GM12878 (cell line): ENCODE measurements at regions not wholly inside any gene's neighbourhood (a gene's known extent, or its start where the extent isn't known, plus 50 kb on each side); places are given as distances from the start of the nearest gene placed in this dataset.

ENCODE experiments used
- ATAC-seq: fragments of 200-7000 bp; cut with Tn5 transposase; 3 replicates; pipeline ENCODE4 v1.9.1; 2020; ENCODE audit warnings: mild to moderate bottlenecking, moderate library complexity
- BruUV-seq: library from RNA; stranded (reverse); fragments of 400-500 nt; replicated peaks from 2 replicates; lab custom pipeline; 2021; lab: Mats Ljungman, UMichigan
- CTCF ChIA-PET: fragments of 300-600 bp; sonication (Branson Sonifier 250); formaldehyde crosslinking; extraction: SDS; loops from one replicate; lab custom pipeline; 2021; ENCODE audit warnings: inconsistent platforms; lab: Yijun Ruan, JAX
- POLR2A ChIA-PET: fragments of 350-600 bp; formaldehyde crosslinking; extraction: SDS; loops from one replicate; lab custom pipeline; 2021; ENCODE audit warnings: inconsistent platforms; lab: Charles Lee
- RAD21 ChIA-PET: fragments of 300-600 bp; sonication (Branson Sonifier 250); formaldehyde crosslinking; loops from one replicate; lab custom pipeline; 2023; ENCODE audit warnings: antibody characterized with exemption; ENCODE audit not compliant: unreplicated experiment; lab: Charles Lee
- SMC1A ChIA-PET: fragments of 300-600 bp; sonication (Branson Sonifier 250); formaldehyde crosslinking; loops from one replicate; lab custom pipeline; 2023; ENCODE audit not compliant: unreplicated experiment, uncharacterized antibody; lab: Charles Lee
- DNase-seq: peaks from one replicate; pipeline ENCODE4 v3.0.0-alpha.2; 2011; ENCODE audit warnings: low read depth, low spot score
- FAIRE-seq: peaks from 3 replicates; lab custom pipeline; 2011; peaks lifted over from hg19 to GRCh38; lab: Jason Lieb, UNC
- H2AFZ ChIP-seq: 2 replicates; pipeline ENCODE4 v1.6.0; 2011; ENCODE audit warnings: low read depth, low read length, control low read depth; ENCODE audit not compliant: control insufficient read depth
- H3K27ac ChIP-seq: 2 replicates; pipeline ENCODE4 v1.5.1; 2011; ENCODE audit warnings: control low read depth; ENCODE audit not compliant: control insufficient read depth, insufficient read depth
- H3K27me3 ChIP-seq, 2 experiments: replicated peaks in 1 of 2; 2 replicates each; pipeline versions ENCODE4 v1.6.0 to v1.6.1; 2011; ENCODE audit warnings: low read length in 1 of 2; ENCODE audit not compliant: control insufficient read depth in 2 of 2, insufficient read depth in 2 of 2
- H3K36me3 ChIP-seq, 2 experiments: 2 replicates each; pipeline ENCODE4 v1.5.1; 2011; ENCODE audit warnings: low read length in 1 of 2; ENCODE audit not compliant: control insufficient read depth in 2 of 2, insufficient read depth in 2 of 2
- H3K4me1 ChIP-seq: 2 replicates; pipeline ENCODE4 v1.6.1; 2011; ENCODE audit warnings: mild to moderate bottlenecking, low read length, moderate library complexity, mixed read lengths; ENCODE audit not compliant: control insufficient read depth, insufficient read depth
- H3K4me2 ChIP-seq: 2 replicates; pipeline ENCODE4 v1.6.0; 2011; ENCODE audit warnings: control low read depth; ENCODE audit not compliant: control insufficient read depth, insufficient read depth
- H3K4me3 ChIP-seq: fragments of 200-600 bp; sonication (generic); 2 replicates; pipeline ENCODE4 v1.5.1; 2016
- H3K79me2 ChIP-seq: 2 replicates; pipeline ENCODE4 v1.6.0; 2011; ENCODE audit warnings: low read length; ENCODE audit not compliant: control insufficient read depth, insufficient read depth
- H3K9ac ChIP-seq: 2 replicates; pipeline ENCODE4 v1.8.0; 2011; ENCODE audit warnings: low read length, control low read depth, mixed read lengths; ENCODE audit not compliant: control insufficient read depth, insufficient read depth
- H3K9me3 ChIP-seq: replicated peaks from 3 replicates; pipeline ENCODE4 v1.5.1; 2011; ENCODE audit warnings: mild to moderate bottlenecking, low read length; ENCODE audit not compliant: control insufficient read depth, insufficient read depth
- H4K20me1 ChIP-seq: 2 replicates; pipeline ENCODE4 v1.6.0; 2011; ENCODE audit not compliant: control insufficient read depth, insufficient read depth
- DPF2 ChIP-seq: fragments of 450-650 bp; IDR thresholded peaks from 2 replicates; pipeline ENCODE4 v1.6.1; 2017; ENCODE audit warnings: mild to moderate bottlenecking
- E4F1 ChIP-seq: fragments of 450-650 bp; IDR thresholded peaks from 2 replicates; pipeline ENCODE4 v1.6.1; 2018; ENCODE audit warnings: borderline replicate concordance, mild to moderate bottlenecking; ENCODE audit not compliant: partially characterized antibody
- FOXK2 ChIP-seq: fragments of 450-650 bp; IDR thresholded peaks from 2 replicates; pipeline ENCODE4 v1.6.1; 2017; ENCODE audit warnings: mild to moderate bottlenecking, moderate library complexity
- IRF4 ChIP-seq: IDR thresholded peaks from 2 replicates; pipeline ENCODE4 v1.6.1; 2011; ENCODE audit warnings: low read depth, low read length
- SIN3A ChIP-seq: IDR thresholded peaks from 2 replicates; pipeline ENCODE4 v1.6.1; 2012; ENCODE audit warnings: low read depth, low read length, improper control_type of control experiment
- SIX5 ChIP-seq: IDR thresholded peaks from 2 replicates; pipeline ENCODE4 v1.6.1; 2011; ENCODE audit warnings: mild to moderate bottlenecking, low read depth, low read length, moderate library complexity; ENCODE audit not compliant: severe bottlenecking
- SMC3 ChIP-seq: IDR thresholded peaks from 2 replicates; pipeline ENCODE4 v1.6.1; 2011; ENCODE audit warnings: low read length, improper control_type of control experiment, borderline replicate concordance
- SP1 ChIP-seq: IDR thresholded peaks from one replicate; pipeline ENCODE4 v1.6.1; 2011; ENCODE audit warnings: low read depth, low read length
- SPI1 ChIP-seq: IDR thresholded peaks from 2 replicates; pipeline ENCODE4 v1.6.1; 2011; ENCODE audit warnings: low read depth, mild to moderate bottlenecking, low read length, moderate library complexity, borderline replicate concordance; ENCODE audit not compliant: insufficient read depth
- TARDBP ChIP-seq: IDR thresholded peaks from 2 replicates; pipeline ENCODE4 v1.6.1; 2016; ENCODE audit warnings: borderline replicate concordance
- ZNF592 ChIP-seq: fragments of 450-650 bp; IDR thresholded peaks from 2 replicates; pipeline ENCODE4 v1.6.1; 2017; ENCODE audit warnings: mild to moderate bottlenecking, moderate library complexity
- WGBS: methylation state at CpG from one replicate; pipeline ENCODE4 v1.1.6; 2016; ENCODE audit warnings: low lambda C conversion rate; ENCODE audit not compliant: insufficient replicate concordance, insufficient coverage; ENCODE audit errors: missing lambda C conversion rate; 5-methylcytosine and 5-hydroxymethylcytosine counted together
- in situ Hi-C: fragments of 300-500 bp; cut with MboI; formaldehyde crosslinking; loops from 9 replicates; pipeline ENCODE4 v1.14.3; 2018; ENCODE audit warnings: mixed read lengths
- intact Hi-C: fragments of 100-400 bp; cut with micrococcal nuclease; formaldehyde crosslinking; loops from one replicate; pipeline ENCODE4 v1.14.2; 2022; ENCODE audit not compliant: unreplicated experiment

- 51% methylated on average over 9 of the region's 10 CpGs for WGBS
- ATAC-seq, result no peak
- intact Hi-C loops, result no loop called here
- H3K4me1 ChIP-seq, result no peaks in the 10 kb centered on the region
- ChIA-PET SMC1A (no interaction called here), POLR2A (no interaction called here), CTCF (no interaction called here), RAD21 (no interaction called here)
- H3K27me3 ChIP-seq, result no peaks in the 10 kb centered on the region
- no peaks in the 10 kb centered on the region for H3K9me3 ChIP-seq
- H4K20me1 ChIP-seq, result no peaks in the 10 kb centered on the region
- no peaks in the 10 kb centered on the region for H3K36me3 ChIP-seq
- no peaks in the 10 kb centered on the region for H3K79me2 ChIP-seq
- DNase-seq, result no peak
- no peak overlapping the region for H2AFZ ChIP-seq
- no TSS peak for BruUV-seq
- no peak for FAIRE-seq
- H3K4me3 ChIP-seq, result no peak overlapping the region
- no peak for TF ChIP-seq E4F1
- no peak overlapping the region for H3K27ac ChIP-seq
- in situ Hi-C loops, result no loop called here
- no peak overlapping the region for H3K9ac ChIP-seq
- no peak overlapping the region for H3K4me2 ChIP-seq
These were observed 301.2 kb downstream of the TUSC1 start for GRCh38 chr9:25377039-25377438.

GRCh38 chr9:25374281-25374680 is 304.0 kb downstream of the TUSC1 start:
- Histone ChIP-seq H3K9ac (no peak overlapping the region), H2AFZ (no peak overlapping the region), H3K79me2 (no peaks in the 10 kb centered on the region), H3K4me1 (no peaks in the 10 kb centered on the region), H3K36me3 (no peaks in the 10 kb centered on the region), H4K20me1 (no peaks in the 10 kb centered on the region), H3K9me3 (no peaks in the 10 kb centered on the region), H3K27ac (no peak overlapping the region), H3K4me3 (no peak overlapping the region), H3K27me3 (no peaks in the 10 kb centered on the region), H3K4me2 (no peak overlapping the region)
- SMC1A ChIA-PET, result no interaction called here
- RAD21 ChIA-PET, result no interaction called here
- DNase-seq (no peak), FAIRE-seq (no peak), ATAC-seq (no peak)
- intact Hi-C loops, result no loop called here
- WGBS, result 0% methylated on average over 1 of the region's 1 CpG
- POLR2A ChIA-PET, result no interaction called here
- in situ Hi-C loops, result no loop called here
- TF ChIP-seq FOXK2, result no peak
- TF ChIP-seq IRF4, result no peak
- no peak for TF ChIP-seq SP1
- no peak for TF ChIP-seq DPF2
- no peak for TF ChIP-seq SPI1
- no peak for TF ChIP-seq SIN3A
- no peak for TF ChIP-seq SIX5
- TF ChIP-seq ZNF592, result no peak
- TF ChIP-seq SMC3, result no peak
- no peak for TF ChIP-seq TARDBP
- BruUV-seq, result no TSS peak
- CTCF ChIA-PET, result interaction anchor here (0.7 kb wide), 1 partner anchor 109 kb away, joined by 3 read pairs; no protein-coding TSS in a partner anchor
